NCI-H82 treated with DMSO at 0.1 percent for 48 hours (cell line): ENCODE measurements at regions not wholly inside any gene's neighbourhood (a gene's known extent, or its start where the extent isn't known, plus 50 kb on each side); places are given as distances from the start of the nearest gene placed in this dataset.
"Not testable (repeated sequence)": the region's sequence is repeated elsewhere in the genome, so short reads cannot be mapped to it uniquely, and the experiment has no call there.

Experiments used
- DNase-seq: peaks from one replicate; lab custom pipeline; 2025; ENCODE audit not compliant: unreplicated experiment; lab: John Stamatoyannopoulos, UW

- DNase-seq, result not testable (repeated sequence)
These were observed 757.5 kb downstream of the NR2F1-AS1 start for GRCh38 chr5:92823551-92823950.

DNA sequence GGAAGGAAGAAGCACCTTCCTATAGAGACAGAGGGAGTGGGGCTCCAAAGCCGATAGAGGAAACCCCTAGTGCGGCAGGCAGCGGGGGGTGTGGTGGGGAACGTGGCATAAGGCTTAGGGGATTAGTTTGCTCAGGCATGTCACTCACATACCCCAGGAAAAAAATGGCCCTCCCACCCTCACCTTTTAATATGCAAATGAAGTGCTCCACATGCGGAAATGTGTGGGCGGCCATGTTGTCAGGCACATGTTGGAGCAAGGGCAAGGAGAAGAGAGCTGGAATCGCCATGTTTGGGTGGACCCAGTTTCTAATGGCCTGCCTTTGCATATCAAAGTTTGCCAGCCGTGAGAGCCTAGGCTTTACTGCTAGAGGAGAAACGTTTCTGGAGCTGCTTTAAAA, 758.8 kb downstream of the NR2F1-AS1 start:
- no peak for DNase-seq

GRCh38 chr5:92809855-92810465, 771.1 kb downstream of the NR2F1-AS1 start:
- DNase-seq, result no peak

- no peak for DNase-seq
These were observed 772.5 kb downstream of the NR2F1-AS1 start for GRCh38 chr5:92808474-92808873.

GRCh38 chr5:92807085-92807484, 773.9 kb downstream of the NR2F1-AS1 start:
- DNase-seq, result no peak

DNA sequence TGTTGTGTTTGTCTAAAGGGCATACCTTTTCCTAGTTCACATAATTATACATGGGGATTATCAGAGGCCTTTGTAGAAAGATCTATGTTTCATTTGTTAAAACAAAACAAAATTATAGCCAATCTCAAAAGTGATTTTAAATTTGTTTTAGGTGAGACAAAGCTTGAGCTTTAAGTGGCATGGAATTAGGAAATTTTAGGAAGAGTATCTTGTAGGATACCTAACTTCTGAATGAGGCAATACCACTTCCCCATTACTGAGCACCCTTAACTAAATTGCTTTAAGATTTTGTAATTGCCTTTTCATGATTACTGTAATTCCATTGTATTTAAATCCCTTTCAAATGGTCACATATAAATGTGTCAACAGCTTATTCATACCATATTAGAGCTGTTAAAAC, 775.6 kb downstream of the NR2F1-AS1 start:
- DNase-seq, result no peak

DNA sequence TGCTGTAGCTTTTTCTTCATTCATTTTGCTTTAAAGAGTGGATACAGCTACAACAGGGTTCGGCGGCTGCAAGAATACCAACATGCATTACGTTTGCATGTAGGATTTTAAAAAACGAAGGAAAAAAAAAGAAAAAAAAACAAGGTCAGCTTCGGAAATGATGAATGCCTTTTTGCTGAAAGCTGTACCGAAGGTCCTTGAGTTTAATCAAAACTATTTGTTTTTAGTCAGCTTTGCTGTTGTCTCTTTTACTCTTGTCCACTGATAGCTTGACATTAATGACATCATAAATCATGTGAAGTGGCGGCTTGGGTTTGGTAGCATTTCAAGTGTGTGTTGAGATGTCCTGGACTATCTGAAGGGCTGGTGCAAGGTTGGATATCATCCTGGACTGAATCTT, 779.1 kb downstream of the NR2F1-AS1 start:
- no peak for DNase-seq

- DNase-seq, result no peak
These were observed 780.7 kb downstream of the NR2F1-AS1 start for GRCh38 chr5:92800365-92800764.

- no peak for DNase-seq
These were observed 785.4 kb downstream of the NR2F1-AS1 start for GRCh38 chr5:92795633-92796032.

DNA sequence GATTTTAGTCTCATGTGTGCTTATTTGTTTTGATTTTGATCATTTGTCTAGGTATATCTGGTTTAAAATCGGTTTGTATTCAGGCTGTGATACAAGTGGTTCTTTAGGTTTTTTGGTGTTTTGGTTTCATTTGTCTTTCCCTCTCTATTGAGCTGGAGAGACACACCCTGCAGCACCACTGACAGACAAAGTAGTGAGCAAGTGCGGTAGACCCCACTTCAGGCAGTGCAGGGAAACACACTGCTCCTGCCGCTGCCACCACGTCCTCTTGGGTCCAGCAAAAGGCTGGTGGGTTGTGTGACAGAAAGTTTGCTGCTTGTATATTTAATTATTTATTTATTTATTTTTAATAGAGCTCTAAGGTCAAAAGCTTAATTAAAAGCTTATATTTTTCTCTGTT, 801.0 kb downstream of the NR2F1-AS1 start:
- DNase-seq, result no peak

DNA sequence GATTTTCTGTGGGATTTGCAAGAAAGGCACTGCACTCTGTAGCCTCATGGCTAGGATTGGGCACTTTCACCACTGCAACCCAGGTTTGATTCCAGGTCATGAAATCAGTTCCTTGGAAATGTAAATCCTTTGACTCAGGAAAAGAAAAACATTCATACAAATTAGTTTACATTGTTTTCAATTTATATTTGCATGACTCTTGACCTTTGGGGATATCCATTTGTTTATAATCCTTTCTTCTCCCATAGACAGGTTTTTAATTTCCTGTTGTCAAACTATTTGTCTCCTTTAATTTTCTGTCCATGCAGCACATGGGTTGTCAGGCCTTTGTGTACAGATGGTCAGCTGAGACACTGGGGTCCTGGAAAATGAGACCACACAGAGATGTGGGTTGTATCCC, 801.5 kb downstream of the NR2F1-AS1 start:
- DNase-seq, result no peak

DNA sequence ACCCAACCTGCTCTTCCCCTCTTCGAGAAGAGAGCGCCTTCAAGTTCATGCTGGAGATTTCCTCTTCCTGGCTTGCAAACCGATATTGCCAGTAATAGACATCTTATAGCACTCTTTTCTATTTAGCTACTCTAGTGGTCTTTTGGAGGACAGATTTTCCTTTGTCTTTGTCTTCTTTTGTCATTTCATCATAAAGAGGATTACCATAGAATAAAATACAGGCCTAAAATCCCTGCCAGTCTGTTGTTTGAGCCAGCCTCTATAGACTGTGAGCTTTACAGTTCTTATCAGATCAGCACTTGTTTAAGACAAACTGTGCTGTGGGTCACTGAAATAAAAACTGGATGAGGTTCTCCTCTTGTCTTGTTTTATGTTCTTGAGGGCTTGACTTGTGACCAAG, 802.8 kb downstream of the NR2F1-AS1 start:
- DNase-seq, result no peak

- DNase-seq, result no peak
These were observed 803.6 kb downstream of the NR2F1-AS1 start for GRCh38 chr5:92777421-92777820.

DNA sequence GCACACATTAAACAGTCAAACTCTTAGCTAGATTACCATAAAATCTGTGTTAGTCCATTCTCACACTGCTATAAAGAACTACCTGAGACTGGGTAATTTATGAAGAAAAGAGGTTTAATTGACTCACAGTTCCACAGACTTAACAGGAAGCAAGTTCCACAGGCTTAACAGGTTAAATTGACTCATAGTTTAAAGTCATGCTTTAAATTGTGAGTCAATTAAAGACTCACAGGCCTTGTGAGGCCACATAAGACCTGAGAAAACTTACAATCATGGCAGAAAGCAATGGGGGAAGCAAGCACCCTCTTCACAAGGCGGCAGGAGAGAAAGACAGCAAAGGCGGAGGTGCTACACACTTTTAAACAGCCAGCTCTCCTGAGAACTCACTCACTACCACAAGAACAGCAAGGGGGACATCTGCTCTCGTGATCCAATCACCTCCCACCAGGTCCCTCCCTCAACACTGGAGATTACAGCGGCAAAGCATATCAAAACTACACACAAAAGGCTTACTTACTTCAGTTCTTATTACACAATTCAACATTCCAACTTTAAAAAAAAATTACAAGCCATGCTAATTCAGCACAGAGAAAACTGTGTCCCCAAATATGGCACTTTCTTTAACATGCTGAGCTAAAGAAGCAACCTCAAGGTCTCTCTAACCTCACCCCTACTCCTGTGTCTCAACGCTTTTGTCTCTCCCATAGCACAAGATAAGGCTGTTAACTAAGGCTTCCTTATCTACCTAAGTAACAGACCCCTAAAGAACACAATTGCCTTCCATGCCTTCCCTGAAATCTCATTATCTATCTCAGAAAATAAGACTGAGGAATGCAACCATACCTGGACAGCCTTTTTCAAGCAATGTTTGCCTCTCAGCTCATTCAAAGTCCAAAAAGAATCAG, 805.1 kb downstream of the NR2F1-AS1 start:
- DNase-seq, result no peak

GRCh38 chr5:92769978-92770377, 811.0 kb downstream of the NR2F1-AS1 start:
- DNase-seq, result no peak

GRCh38 chr5:92761585-92761984, 819.4 kb downstream of the NR2F1-AS1 start:
- DNase-seq, result no peak

GRCh38 chr5:92760550-92760949, 820.5 kb downstream of the NR2F1-AS1 start:
- DNase-seq, result no peak

DNA sequence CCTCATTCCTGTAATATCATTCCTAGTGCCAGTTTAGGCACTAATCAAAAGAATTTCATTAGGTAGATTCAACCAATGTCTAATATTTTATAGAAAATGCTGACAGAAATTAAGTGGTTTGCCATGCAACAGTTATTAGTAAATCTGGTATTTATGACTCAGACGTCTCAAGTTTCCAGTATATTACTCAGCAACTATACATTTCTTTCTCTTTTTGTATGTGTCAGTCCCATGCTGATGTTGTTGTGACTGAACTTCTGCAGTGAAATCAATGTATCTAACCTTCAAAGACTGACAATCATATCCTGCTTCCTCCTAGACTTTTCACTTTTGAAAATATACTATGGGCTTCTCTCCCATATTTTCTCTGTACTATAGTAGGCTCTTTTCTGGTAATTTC, 822.5 kb downstream of the NR2F1-AS1 start:
- no peak for DNase-seq

DNA sequence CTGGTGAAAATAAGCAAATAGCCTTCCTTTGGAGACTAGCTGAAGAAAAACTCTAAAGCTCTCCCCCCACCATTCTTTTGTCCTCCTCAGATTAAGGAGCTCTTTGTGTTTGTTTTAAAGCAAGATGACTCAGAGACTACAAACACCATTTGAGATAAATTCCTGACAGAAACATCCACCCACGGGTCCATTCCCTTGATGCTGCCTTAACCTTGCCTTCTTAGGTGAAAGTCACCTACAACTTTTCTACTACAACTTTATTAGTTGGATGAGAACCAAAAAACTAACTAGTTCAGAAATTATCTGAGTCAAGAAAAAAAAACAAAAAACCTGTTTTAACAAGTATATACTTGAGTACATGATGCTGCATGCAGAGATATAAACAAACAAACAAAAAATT, 831.1 kb downstream of the NR2F1-AS1 start:
- no peak for DNase-seq

- no peak for DNase-seq
These were observed 832.8 kb downstream of the NR2F1-AS1 start for GRCh38 chr5:92748072-92748676.

DNA sequence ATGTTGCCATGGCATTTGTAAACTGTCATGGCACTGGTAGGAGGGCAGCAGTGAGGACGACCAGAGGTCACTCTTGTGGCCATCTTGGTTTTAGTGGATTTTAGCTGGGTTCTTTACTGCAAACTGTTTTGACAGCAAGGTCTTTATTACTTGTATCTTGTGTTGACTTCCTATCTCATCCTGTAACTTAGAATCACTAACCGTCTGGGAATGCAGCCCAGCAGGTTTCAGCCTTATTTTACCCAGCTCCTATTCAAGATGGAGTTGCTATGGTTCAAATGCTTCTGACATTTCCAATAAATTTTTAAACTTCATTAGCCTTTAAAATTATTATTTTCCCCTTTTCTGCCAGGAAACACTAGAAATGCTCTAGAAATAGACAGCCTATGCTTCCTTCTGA, 839.1 kb downstream of the NR2F1-AS1 start:
- DNase-seq, result no peak
